WTC11 (cell line): ENCODE measurements at regions not wholly inside any gene's neighbourhood (a gene's known extent, or its start where the extent isn't known, plus 50 kb on each side); places are given as distances from the start of the nearest gene placed in this dataset.
A peak's percentile ranks its signal among the peaks of the same experiment; 100 is the strongest.

Experiments used
- ATAC-seq: fragments of 200-7000 bp; cut with Tn5 transposase; 2 replicates; pipeline ENCODE4 v1.10.0; 2021; ENCODE audit warnings: mild to moderate bottlenecking, moderate library complexity
- CTCF ChIA-PET: fragments of 300-600 bp; sonication (Branson Sonifier 250); formaldehyde crosslinking; loops from one replicate; lab custom pipeline; 2021; ENCODE audit warnings: antibody characterized with exemption; lab: Charles Lee
- POLR2A ChIA-PET: fragments of 350-600 bp; sonication (Branson Sonifier 250); formaldehyde crosslinking; loops from one replicate; lab custom pipeline; 2021; ENCODE audit warnings: antibody characterized with exemption; lab: Charles Lee
- DNase-seq: peaks from one replicate; pipeline ENCODE4 v3.0.0; 2021; ENCODE audit warnings: low spot score
- H3K27ac Mint-ChIP-seq: 2 replicates; pipeline ENCODE4 v1.8.0; 2021; ENCODE audit warnings: mixed read lengths
- H3K27me3 Mint-ChIP-seq: 2 replicates; pipeline ENCODE4 v1.8.0; 2021; ENCODE audit warnings: low read depth, mild to moderate bottlenecking, moderate library complexity, mixed read lengths
- H3K36me3 Mint-ChIP-seq: 2 replicates; pipeline ENCODE4 v1.8.0; 2021; ENCODE audit warnings: mixed read lengths
- H3K4me1 Mint-ChIP-seq: 2 replicates; pipeline ENCODE4 v1.8.0; 2022; ENCODE audit warnings: mixed read lengths
- H3K4me3 Mint-ChIP-seq: 2 replicates; pipeline ENCODE4 v1.8.0; 2021; ENCODE audit warnings: mild to moderate bottlenecking, moderate library complexity, mixed read lengths
- H3K9me3 Mint-ChIP-seq: 2 replicates; pipeline ENCODE4 v1.8.0; 2021; ENCODE audit warnings: mixed read lengths
- CREB1 ChIP-seq: sonication (generic); formaldehyde crosslinking; IDR thresholded peaks from 2 replicates; pipeline ENCODE4 v1.8.0; 2023; ENCODE audit warnings: mild to moderate bottlenecking, missing genetic modification reagents
- CREM ChIP-seq: sonication (generic); formaldehyde crosslinking; IDR thresholded peaks from 2 replicates; pipeline ENCODE4 v1.8.1; 2022; ENCODE audit warnings: mild to moderate bottlenecking, missing genetic modification reagents, moderate library complexity
- GABPB1 ChIP-seq: sonication (generic); formaldehyde crosslinking; IDR thresholded peaks from 2 replicates; pipeline ENCODE4 v1.8.1; 2023; ENCODE audit warnings: mild to moderate bottlenecking, missing genetic modification reagents
- GTF2I ChIP-seq: fragments of 250-450 bp; sonication (Bioruptor Pico); conservative IDR thresholded peaks from 2 replicates; pipeline ENCODE4 v1.4.0; 2021; ENCODE audit warnings: mild to moderate bottlenecking
- IRF2 ChIP-seq: sonication (generic); formaldehyde crosslinking; IDR thresholded peaks from 2 replicates; pipeline ENCODE4 v1.8.0; 2022; ENCODE audit warnings: low read depth, missing genetic modification reagents, borderline replicate concordance
- RELA ChIP-seq: sonication (generic); formaldehyde crosslinking; IDR thresholded peaks from 2 replicates; pipeline ENCODE4 v1.8.1; 2022; ENCODE audit warnings: missing genetic modification reagents, mild to moderate bottlenecking, borderline replicate concordance
- SP1 ChIP-seq: sonication (generic); formaldehyde crosslinking; conservative IDR thresholded peaks from 2 replicates; pipeline ENCODE4 v1.8.1; 2022; ENCODE audit warnings: missing genetic modification reagents
- TEAD1 ChIP-seq: sonication (generic); formaldehyde crosslinking; IDR thresholded peaks from 2 replicates; pipeline ENCODE4 v1.8.0; 2022; ENCODE audit warnings: mild to moderate bottlenecking, missing genetic modification reagents
- TEAD4 ChIP-seq: sonication (generic); formaldehyde crosslinking; IDR thresholded peaks from 2 replicates; pipeline ENCODE4 v1.8.0; 2022; ENCODE audit warnings: mild to moderate bottlenecking, missing genetic modification reagents
- TP53 ChIP-seq: sonication (generic); formaldehyde crosslinking; IDR thresholded peaks from 2 replicates; pipeline ENCODE4 v1.8.1; 2023; ENCODE audit warnings: mild to moderate bottlenecking, missing genetic modification reagents
- ZNF219 ChIP-seq: sonication (generic); formaldehyde crosslinking; IDR thresholded peaks from 2 replicates; pipeline ENCODE4 v1.8.0; 2023; ENCODE audit warnings: missing genetic modification reagents, mild to moderate bottlenecking, borderline replicate concordance
- ZNF423 ChIP-seq: fragments of 250-450 bp; sonication (Bioruptor Pico); IDR thresholded peaks from 2 replicates; pipeline ENCODE4 v2.1.2; 2022; ENCODE audit warnings: mild to moderate bottlenecking, moderate library complexity
- ZNF671 ChIP-seq: fragments of 250-450 bp; sonication (Bioruptor Pico); IDR thresholded peaks from 2 replicates; pipeline ENCODE4 v1.8.0; 2021; ENCODE audit warnings: mild to moderate bottlenecking
- TF ChIP-seq, protein P1 (sequence below): sonication (generic); formaldehyde crosslinking; IDR thresholded peaks from 2 replicates; pipeline ENCODE4 v1.8.1; 2023; ENCODE audit warnings: mild to moderate bottlenecking, missing genetic modification reagents
- TF ChIP-seq, protein P2 (sequence below): sonication (generic); formaldehyde crosslinking; IDR thresholded peaks from 2 replicates; pipeline ENCODE4 v1.8.0; 2022; ENCODE audit warnings: mild to moderate bottlenecking, missing genetic modification reagents
- TF ChIP-seq, protein P3 (sequence below): fragments of 250-450 bp; sonication (Bioruptor Pico); IDR thresholded peaks from 2 replicates; pipeline ENCODE4 v1.8.0; 2021; ENCODE audit warnings: mild to moderate bottlenecking
- TF ChIP-seq, protein P4 (sequence below): sonication (generic); formaldehyde crosslinking; IDR thresholded peaks from 2 replicates; pipeline ENCODE4 v1.8.0; 2022; ENCODE audit warnings: mild to moderate bottlenecking, missing genetic modification reagents
- TF ChIP-seq, protein P5 (sequence below): sonication (generic); formaldehyde crosslinking; IDR thresholded peaks from 2 replicates; pipeline ENCODE4 v1.8.1; 2023; ENCODE audit warnings: mild to moderate bottlenecking, missing genetic modification reagents, borderline replicate concordance
- TF ChIP-seq, protein P6 (sequence below): sonication (generic); formaldehyde crosslinking; IDR thresholded peaks from 2 replicates; pipeline ENCODE4 v1.8.1; 2023; ENCODE audit warnings: mild to moderate bottlenecking, moderate library complexity, missing genetic modification reagents
- TF ChIP-seq, protein P7 (sequence below): fragments of 200-600 bp; IDR thresholded peaks from 2 replicates; pipeline ENCODE4 v1.8.0; 2022; ENCODE audit warnings: antibody characterized with exemption
- TF ChIP-seq, protein P8 (sequence below): sonication (generic); formaldehyde crosslinking; IDR thresholded peaks from 2 replicates; pipeline ENCODE4 v1.8.1; 2022; ENCODE audit warnings: low read depth, missing genetic modification reagents, borderline replicate concordance

DNA sequence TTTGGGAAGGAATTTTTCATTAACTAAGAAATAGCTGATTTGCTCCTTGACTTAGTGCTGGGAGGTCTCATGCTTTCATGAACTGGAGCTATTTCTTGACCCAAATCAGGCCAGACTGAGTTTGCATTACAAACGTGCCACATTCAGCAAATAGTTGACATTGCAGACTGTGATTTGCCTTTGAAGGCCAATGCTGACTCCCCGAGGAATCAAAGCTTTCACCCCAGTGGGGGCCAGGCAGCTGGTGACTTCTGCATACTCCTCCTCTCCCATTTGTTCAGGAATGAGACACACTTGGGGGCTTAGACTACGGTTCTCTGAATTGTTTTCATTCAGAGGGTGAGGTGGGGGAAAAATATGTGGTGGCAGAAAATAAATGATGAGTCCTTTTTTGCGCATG lies 111.0 kb upstream of the JAZF1 start (continued):
- TF ChIP-seq CREM (0 out of 2 replicates have a peak, but pooled peaks have one; percentile 37), GTF2I (no peak), TEAD4 (CRISPR knock-in tag) (peak; percentile 94; the same call in 1 of the 2 replicates), ZNF219 (CRISPR knock-in tag) (peak; percentile 37; the same call in 1 of the 2 replicates), ZNF423 (CRISPR knock-in tag) (peak; percentile 51; the same call in 1 of the 2 replicates), SP1 (CRISPR knock-in tag) (peak; percentile 60), TP53 (CRISPR knock-in tag) (peak; percentile 62; the same call in 1 of the 2 replicates), TEAD1 (CRISPR knock-in tag) (peak; percentile 99), RELA (CRISPR knock-in tag) (no peak)
- TF ChIP-seq, protein P1, sequence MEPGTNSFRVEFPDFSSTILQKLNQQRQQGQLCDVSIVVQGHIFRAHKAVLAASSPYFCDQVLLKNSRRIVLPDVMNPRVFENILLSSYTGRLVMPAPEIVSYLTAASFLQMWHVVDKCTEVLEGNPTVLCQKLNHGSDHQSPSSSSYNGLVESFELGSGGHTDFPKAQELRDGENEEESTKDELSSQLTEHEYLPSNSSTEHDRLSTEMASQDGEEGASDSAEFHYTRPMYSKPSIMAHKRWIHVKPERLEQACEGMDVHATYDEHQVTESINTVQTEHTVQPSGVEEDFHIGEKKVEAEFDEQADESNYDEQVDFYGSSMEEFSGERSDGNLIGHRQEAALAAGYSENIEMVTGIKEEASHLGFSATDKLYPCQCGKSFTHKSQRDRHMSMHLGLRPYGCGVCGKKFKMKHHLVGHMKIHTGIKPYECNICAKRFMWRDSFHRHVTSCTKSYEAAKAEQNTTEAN (CRISPR knock-in tag): 0 out of 2 replicates have a peak, but pooled peaks have one; percentile 37
- TF ChIP-seq, protein P2, sequence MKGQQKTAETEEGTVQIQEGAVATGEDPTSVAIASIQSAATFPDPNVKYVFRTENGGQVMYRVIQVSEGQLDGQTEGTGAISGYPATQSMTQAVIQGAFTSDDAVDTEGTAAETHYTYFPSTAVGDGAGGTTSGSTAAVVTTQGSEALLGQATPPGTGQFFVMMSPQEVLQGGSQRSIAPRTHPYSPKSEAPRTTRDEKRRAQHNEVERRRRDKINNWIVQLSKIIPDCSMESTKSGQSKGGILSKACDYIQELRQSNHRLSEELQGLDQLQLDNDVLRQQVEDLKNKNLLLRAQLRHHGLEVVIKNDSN (CRISPR knock-in tag): peak; percentile 31; the same call in 1 of the 2 replicates
- TF ChIP-seq, protein P3, sequence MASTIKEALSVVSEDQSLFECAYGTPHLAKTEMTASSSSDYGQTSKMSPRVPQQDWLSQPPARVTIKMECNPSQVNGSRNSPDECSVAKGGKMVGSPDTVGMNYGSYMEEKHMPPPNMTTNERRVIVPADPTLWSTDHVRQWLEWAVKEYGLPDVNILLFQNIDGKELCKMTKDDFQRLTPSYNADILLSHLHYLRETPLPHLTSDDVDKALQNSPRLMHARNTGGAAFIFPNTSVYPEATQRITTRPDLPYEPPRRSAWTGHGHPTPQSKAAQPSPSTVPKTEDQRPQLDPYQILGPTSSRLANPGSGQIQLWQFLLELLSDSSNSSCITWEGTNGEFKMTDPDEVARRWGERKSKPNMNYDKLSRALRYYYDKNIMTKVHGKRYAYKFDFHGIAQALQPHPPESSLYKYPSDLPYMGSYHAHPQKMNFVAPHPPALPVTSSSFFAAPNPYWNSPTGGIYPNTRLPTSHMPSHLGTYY (CRISPR knock-in tag): no peak
- TF ChIP-seq, protein P4, sequence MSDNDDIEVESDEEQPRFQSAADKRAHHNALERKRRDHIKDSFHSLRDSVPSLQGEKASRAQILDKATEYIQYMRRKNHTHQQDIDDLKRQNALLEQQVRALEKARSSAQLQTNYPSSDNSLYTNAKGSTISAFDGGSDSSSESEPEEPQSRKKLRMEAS (CRISPR knock-in tag): 0 out of 2 replicates have a peak, but pooled peaks have one; percentile 34
- TF ChIP-seq, protein P5, sequence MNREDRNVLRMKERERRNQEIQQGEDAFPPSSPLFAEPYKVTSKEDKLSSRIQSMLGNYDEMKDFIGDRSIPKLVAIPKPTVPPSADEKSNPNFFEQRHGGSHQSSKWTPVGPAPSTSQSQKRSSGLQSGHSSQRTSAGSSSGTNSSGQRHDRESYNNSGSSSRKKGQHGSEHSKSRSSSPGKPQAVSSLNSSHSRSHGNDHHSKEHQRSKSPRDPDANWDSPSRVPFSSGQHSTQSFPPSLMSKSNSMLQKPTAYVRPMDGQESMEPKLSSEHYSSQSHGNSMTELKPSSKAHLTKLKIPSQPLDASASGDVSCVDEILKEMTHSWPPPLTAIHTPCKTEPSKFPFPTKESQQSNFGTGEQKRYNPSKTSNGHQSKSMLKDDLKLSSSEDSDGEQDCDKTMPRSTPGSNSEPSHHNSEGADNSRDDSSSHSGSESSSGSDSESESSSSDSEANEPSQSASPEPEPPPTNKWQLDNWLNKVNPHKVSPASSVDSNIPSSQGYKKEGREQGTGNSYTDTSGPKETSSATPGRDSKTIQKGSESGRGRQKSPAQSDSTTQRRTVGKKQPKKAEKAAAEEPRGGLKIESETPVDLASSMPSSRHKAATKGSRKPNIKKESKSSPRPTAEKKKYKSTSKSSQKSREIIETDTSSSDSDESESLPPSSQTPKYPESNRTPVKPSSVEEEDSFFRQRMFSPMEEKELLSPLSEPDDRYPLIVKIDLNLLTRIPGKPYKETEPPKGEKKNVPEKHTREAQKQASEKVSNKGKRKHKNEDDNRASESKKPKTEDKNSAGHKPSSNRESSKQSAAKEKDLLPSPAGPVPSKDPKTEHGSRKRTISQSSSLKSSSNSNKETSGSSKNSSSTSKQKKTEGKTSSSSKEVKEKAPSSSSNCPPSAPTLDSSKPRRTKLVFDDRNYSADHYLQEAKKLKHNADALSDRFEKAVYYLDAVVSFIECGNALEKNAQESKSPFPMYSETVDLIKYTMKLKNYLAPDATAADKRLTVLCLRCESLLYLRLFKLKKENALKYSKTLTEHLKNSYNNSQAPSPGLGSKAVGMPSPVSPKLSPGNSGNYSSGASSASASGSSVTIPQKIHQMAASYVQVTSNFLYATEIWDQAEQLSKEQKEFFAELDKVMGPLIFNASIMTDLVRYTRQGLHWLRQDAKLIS (CRISPR knock-in tag): 0 out of 2 replicates have a peak, but pooled peaks have one; percentile 46

DNA sequence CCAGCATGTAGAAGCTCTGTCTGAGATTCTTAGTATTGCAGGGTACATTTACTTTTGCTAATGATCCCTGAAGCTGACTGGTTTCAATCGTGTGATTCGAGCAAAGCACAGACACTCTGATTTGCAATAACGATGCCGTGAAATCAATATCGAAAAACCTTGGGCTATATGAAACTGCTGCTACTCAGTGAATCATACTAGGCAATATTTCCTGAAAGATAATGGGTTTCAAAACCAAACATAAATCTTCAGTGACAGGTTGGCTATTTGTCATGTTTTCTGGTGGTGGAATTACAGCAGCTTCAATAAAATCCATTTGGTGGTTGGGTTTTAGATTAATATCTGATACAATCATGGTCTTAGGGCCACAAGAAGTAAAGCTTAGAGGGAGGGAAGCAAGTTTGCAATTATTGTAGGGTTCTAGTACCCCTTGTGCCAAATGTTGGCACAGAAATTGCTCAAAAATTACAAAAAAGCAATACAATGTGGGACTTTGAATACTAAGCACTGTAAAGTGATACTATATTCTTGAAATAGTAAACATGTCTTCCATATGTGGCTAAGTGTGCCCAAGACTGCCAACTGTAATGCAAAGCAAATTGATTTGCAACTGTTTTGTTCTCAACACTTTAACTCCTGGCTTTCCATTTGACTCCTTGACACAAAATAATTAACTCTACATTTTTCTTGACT lies 112.4 kb upstream of the JAZF1 start:
- peak overlapping the region; percentile 96 for H3K27ac Mint-ChIP-seq
- ATAC-seq (no peak), DNase-seq (no peak)
- peak overlapping the region; percentile 24 for H3K4me3 Mint-ChIP-seq
- H3K9me3 Mint-ChIP-seq: peaks cover 3% of the 10 kb centered on the region
- CTCF ChIA-PET: interaction anchor here (0.7 to 0.9 kb wide), 2 partner anchors 9 to 55 kb away, joined by 3 to 4 read pairs; no protein-coding TSS in a partner anchor
- H3K36me3 Mint-ChIP-seq: peaks cover 3% of the 10 kb centered on the region; the same call in 1 of the 2 replicates
- peaks cover 74% of the 10 kb centered on the region for H3K4me1 Mint-ChIP-seq
- POLR2A ChIA-PET: no interaction called here
- no peaks in the 10 kb centered on the region for H3K27me3 Mint-ChIP-seq
- TF ChIP-seq IRF2 (CRISPR knock-in tag) (no peak), ZNF671 (no peak), GABPB1 (CRISPR knock-in tag) (no peak), CREB1 (CRISPR knock-in tag) (no peak)
- TF ChIP-seq, protein P6, sequence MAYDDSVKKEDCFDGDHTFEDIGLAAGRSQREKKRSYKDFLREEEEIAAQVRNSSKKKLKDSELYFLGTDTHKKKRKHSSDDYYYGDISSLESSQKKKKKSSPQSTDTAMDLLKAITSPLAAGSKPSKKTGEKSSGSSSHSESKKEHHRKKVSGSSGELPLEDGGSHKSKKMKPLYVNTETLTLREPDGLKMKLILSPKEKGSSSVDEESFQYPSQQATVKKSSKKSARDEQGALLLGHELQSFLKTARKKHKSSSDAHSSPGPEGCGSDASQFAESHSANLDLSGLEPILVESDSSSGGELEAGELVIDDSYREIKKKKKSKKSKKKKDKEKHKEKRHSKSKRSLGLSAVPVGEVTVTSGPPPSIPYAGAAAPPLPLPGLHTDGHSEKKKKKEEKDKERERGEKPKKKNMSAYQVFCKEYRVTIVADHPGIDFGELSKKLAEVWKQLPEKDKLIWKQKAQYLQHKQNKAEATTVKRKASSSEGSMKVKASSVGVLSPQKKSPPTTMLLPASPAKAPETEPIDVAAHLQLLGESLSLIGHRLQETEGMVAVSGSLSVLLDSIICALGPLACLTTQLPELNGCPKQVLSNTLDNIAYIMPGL (CRISPR knock-in tag): no peak
- TF ChIP-seq, protein P1 (CRISPR knock-in tag): no peak
- TF ChIP-seq, protein P7, sequence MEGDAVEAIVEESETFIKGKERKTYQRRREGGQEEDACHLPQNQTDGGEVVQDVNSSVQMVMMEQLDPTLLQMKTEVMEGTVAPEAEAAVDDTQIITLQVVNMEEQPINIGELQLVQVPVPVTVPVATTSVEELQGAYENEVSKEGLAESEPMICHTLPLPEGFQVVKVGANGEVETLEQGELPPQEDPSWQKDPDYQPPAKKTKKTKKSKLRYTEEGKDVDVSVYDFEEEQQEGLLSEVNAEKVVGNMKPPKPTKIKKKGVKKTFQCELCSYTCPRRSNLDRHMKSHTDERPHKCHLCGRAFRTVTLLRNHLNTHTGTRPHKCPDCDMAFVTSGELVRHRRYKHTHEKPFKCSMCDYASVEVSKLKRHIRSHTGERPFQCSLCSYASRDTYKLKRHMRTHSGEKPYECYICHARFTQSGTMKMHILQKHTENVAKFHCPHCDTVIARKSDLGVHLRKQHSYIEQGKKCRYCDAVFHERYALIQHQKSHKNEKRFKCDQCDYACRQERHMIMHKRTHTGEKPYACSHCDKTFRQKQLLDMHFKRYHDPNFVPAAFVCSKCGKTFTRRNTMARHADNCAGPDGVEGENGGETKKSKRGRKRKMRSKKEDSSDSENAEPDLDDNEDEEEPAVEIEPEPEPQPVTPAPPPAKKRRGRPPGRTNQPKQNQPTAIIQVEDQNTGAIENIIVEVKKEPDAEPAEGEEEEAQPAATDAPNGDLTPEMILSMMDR: no peak
- TF ChIP-seq, protein P8, sequence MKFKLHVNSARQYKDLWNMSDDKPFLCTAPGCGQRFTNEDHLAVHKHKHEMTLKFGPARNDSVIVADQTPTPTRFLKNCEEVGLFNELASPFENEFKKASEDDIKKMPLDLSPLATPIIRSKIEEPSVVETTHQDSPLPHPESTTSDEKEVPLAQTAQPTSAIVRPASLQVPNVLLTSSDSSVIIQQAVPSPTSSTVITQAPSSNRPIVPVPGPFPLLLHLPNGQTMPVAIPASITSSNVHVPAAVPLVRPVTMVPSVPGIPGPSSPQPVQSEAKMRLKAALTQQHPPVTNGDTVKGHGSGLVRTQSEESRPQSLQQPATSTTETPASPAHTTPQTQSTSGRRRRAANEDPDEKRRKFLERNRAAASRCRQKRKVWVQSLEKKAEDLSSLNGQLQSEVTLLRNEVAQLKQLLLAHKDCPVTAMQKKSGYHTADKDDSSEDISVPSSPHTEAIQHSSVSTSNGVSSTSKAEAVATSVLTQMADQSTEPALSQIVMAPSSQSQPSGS (CRISPR knock-in tag): no peak
